ENCODE measurements at regions not wholly inside any gene's neighbourhood (a gene's known extent, or its start where the extent isn't known, plus 50 kb on each side); places are given as distances from the start of the nearest gene placed in this dataset.

DNA sequence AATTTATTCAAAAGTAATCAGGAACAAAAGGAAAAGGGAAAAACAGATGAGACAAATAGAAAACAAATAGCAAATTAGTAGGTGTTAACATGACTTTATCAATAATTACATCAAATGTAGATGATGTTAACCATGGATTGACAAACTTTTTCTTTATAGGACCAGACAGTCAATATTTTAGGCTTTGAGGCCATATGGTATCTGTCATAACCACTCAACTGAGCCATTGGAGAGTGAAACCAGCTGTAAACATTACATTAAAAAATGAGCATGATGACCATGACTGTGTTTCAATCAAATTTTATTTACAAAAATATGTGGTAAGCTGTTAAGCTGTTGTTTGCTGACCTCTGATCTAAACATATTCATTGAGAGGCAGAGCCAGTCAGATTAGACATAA is 118.5 kb upstream of the NWD2 start:
- DNase-seq = no peak

DNA sequence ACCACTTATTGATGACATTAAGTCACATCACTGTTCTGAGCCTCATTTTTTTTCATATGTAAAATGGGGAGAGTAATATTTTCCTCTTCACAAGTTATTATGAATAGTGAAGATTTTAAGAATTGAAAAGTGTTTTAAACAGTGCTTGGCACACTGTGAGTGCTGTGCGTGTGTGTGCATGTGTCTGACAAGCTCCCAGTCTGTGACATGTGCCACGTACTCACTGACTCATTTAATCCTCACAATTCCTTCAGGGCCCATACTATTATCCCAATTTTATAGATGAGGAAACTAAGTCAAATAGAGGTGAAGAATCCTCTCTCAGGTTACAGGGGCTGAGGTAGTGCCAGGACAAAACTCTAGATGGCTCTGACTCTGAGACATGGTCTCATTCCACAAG is 114.1 kb upstream of the NWD2 start:
- no peak for DNase-seq

DNA sequence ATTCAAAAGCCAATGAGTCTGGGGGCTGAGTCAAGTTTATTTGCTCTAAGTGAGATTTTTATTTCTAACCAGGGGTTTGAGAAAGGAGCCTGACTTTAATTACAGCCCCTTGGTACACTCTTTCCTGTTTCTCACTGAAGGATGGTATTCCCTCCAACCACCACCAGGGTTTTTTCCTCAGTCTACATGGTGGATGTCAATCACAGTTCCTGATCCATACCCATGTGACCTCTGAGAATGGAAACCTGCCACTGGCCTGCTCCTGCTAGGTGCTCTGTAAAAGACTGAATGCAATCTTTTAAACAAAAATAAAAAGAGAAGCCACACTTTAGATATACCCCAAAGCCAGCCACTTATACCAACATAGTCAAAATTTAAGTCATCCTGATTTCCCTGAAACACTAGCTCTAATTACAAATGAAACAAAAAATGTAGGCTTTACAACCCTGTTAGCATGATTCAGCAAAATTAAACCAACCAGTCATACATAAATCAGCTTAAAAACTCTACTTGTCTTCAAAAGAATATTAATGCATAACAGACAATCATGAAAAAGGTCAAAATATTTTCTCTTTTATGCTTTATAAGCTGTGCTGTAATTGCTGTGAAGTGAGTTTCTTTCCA is 112.1 kb upstream of the NWD2 start:
- DNase-seq = no peak

DNA sequence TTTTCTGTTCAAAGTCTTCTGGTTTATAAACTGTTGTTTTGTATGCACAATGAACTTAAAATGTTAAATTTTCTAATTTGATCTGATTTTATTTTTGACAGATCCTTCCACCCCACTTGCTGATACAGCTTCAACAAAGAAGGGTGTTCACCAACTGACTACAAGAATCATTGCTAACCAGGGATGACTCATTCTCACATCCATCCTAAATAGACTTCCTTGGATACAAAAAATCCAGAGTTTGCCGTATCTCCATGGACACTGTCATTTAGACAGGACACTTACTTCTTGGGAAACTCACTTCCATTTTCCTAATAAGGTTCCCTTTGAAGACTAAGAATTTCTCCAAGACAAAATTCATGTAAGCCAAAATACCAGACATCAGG is 111.6 kb upstream of the NWD2 start:
- DNase-seq = no peak

DNA sequence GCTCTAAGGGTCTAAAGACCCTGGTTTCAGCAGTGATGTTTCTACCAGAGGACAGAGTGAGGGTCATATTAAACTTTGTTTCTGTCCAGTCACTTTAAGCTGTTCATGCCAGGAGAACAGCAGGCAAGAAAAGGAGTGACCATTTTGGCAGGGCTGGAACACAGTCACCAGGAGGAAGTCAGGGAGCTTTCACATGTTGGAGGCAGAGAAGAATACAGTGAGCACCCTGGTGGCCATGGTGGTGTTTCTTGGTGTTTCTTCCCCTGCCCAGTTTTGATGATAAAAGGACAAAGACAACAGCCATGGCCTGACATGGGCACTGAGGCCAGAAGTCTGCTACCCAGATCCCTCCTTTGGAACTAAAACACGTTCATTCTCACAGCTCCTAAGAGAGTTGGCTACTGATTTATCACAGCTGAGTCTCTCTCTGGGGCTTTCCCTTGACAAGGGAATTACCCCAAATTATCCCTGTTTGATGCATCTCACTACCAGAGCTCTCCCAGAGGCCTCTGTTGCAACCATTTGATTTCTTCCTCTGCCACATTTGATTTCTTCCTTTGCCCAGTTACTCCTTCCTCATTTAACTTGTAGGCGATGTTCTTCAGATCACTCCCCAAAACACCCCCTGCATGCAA is 106.4 kb upstream of the NWD2 start:
- no peak for DNase-seq

DNA sequence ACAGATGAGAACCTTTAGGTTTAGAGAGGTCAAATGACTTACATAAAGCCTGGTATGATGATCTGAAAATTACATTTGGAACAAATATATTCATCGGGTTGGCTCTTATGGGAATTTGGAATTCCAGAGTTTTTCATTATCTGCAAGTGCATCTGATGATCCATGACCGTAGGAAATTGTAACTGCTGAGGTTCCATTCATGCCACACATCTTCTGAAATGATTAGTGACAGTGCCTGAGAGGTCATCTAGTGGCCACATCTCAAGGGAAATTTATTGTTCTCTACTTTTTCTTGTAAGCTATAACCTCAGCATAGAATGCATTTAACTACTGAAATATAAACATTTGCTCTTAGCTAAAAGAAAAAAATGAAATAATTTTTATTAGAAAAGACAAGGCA is 105.8 kb upstream of the NWD2 start:
- no peak for DNase-seq

DNA sequence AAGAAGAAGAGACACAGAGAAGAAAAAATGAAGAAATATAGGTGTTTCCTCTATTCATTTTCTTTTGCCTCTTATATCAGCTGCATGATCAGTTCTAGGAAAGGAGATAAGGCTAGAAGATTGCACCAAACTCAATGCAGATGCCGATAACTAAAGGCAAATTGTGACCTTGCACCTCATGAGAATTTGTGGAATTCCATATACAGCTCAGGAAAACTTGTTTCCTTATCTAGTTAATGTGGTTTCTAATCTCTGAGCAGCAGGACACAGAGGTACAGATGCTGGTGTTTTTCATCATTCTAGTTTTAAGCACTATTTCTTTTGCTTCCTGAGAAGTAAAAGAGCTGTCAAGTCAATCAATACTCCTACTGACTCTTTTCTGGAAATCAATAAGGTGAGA is 104.6 kb upstream of the NWD2 start:
- no peak for DNase-seq

DNA sequence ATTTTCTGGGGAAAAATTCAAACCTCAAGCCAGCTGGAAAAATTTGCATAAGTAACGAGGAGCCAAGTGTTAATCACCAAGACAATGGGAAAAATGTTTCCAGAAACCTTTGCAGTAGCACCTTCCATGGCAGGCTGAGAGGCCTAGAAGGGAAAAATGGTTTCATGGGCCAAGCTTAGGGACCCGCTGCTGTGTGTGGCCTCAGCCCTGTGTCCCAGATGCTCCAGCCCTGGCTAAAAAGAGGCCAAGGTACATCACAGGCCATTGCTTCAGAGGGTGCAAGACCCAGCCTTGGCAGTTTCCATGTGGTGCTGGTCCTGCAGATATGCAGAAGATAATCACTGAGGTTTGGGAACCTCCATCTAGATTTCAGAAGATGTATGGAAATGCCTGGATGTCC is 98.3 kb upstream of the NWD2 start:
- DNase-seq = no peak

DNA sequence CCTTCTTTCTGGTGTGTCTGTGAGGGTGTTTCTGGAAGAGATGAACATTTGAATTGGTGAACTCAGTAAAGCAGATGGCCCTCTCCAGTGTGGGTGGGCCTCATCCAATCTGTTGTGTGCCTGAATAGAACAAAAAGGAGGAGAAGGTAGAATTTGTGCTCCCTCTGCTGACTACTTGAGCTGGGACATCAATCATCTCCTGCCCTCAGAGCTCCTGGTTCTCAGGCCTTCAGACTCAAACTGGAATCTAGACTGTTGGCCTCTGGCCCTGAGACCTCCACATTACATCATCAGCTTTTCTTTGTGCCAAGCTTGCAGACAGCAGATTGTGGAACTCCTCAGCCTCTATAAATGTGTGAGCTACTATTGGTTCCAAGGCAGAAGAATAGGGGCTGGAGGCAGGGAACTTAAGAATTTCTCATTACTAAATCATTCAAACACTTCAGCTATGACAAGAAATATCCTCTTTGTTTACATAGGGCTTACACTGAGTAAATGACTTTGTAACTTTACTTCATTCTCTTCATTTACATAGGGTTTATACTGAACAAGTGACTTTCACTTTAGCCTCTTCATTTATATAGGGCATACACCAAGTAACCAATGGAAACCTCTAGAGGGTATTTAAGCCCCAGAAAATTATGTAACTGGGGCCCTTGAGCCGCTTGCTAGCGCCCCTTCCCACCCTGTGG is 86.9 kb upstream of the NWD2 start:
- no peak for DNase-seq

DNA sequence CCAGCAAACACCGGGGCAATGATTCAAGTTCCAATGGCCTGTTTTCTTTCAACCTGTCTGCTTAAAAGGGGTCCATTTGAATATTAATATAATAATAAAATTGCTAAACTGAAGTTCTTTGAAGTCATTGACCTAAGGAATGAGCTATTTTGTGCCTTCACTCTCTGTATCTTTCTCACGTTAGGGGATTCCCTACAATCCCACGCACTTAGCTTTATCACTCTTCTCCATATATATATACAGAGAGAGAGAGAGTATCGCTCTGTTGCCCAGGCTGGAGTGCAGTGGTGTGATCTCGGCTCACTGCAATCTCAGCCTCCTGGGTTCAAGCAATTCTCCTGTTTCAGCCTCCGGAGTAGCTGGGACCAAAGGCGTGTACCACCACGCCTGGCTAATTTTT is 83.9 kb upstream of the NWD2 start:
- DNase-seq = no peak

DNA sequence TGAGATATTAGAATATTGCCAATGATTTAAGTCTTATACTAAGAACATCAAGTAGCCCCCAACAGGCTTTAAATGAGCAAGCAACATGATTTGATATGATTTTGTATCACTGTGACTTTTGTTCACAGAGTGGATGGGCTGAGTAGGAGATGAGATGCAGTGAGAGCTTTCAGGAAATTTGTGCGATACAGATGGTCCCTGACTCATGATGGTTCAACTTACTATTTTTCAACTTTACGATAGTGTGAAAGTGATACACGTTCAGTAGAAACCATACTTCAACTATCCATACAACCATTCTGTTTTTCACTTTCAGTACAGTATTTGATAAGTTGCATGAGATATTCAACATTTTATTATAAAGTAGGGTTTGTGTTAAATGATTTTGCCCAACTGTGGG is 78.7 kb upstream of the NWD2 start:
- no peak for DNase-seq

DNA sequence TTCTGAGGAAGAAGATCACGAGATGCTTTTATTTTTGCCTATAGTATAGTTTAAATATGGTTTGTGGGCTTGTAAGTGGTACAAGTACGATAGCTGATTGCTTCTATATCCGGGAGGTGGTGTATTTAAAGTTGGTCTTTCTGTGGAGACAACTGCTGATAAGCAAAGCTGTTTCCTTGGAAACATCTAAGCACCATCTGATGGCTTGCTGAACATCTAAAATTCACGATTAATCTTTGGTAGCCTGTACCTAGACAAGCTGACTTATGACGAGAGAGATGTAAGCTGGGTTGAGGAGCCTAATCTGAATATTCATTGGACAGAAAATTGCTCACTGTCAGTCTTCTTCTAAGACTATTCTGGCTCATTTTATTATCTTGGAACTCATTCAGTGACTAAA is 74.6 kb upstream of the NWD2 start:
- no peak for DNase-seq

DNA sequence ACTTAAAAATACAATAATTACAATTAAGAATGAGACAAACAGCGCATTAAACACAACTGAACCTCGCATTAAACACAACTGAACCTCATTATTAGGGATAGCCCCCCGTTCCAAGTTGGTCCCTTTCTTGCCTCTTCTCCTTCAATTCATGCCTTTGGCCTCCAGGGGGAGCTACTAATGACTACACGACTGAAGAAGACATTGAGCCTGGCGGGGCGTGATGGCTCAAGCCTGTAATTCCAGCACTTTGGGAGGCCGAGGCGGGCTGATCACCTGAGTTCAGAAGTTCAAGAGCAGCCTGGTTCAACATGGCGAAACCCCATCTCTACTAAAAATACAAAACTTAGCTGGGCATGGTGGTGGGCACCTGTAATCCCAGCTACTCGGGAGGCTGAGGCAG is 56.4 kb upstream of the NWD2 start:
- DNase-seq = no peak

All from stimulated activated CD4-positive, alpha-beta T cell treated with anti-CD3 and anti-CD28 coated beads, Interleukin-1b, Interleukin-23, amount 100 ng/mL, for 48 hours (primary cell).